Mucosa of descending colon (tissue), 3 donors: ENCODE measurements at regions not wholly inside any gene's neighbourhood (a gene's known extent, or its start where the extent isn't known, plus 50 kb on each side); places are given as distances from the start of the nearest gene placed in this dataset.

ENCODE experiments used
- ATAC-seq: fragments of 200-7000 bp; cut with Tn5 transposase; one replicate; pipeline ENCODE4 v1.9.1; 2020; ENCODE audit warnings: mild to moderate bottlenecking, moderate library complexity
- DNase-seq, 3 donors: peaks; one replicate each; pipeline ENCODE4 v3.0.0-alpha.2; 2020
- H3K36me3 ChIP-seq: fragments of 200-600 bp; one replicate; pipeline ENCODE4 v1.8.0; 2021; ENCODE audit warnings: low read depth, mild to moderate bottlenecking
- H3K4me1 ChIP-seq: fragments of 200-600 bp; one replicate; pipeline ENCODE4 v1.8.0; 2021; ENCODE audit warnings: low read depth, mild to moderate bottlenecking
- H3K4me3 ChIP-seq: fragments of 200-600 bp; one replicate; pipeline ENCODE4 v1.8.0; 2021; ENCODE audit warnings: mild to moderate bottlenecking
- H3K9me3 ChIP-seq: fragments of 200-600 bp; one replicate; pipeline ENCODE4 v1.8.0; 2021; ENCODE audit warnings: mild to moderate bottlenecking
- intact Hi-C, 2 donors: fragments of 100-400 bp; cut with DNase I in 1 of 2; cut with micrococcal nuclease in 1 of 2; formaldehyde crosslinking; loops; one replicate each; pipeline versions ENCODE4 v1.11.0 to v1.11.1; 2022; cut with DNase I, micrococcal nuclease
- TF ChIP-seq, protein P1 (sequence below): fragments of 200-600 bp; IDR thresholded peaks from one replicate; pipeline ENCODE4 v1.8.0; 2022; ENCODE audit warnings: antibody characterized with exemption, mild to moderate bottlenecking
- donor health status: DM: no; HTN: no; CAD: no; lungs with moderate emphysema.
- donor health status: DM: no; HTN: no; CAD: no.
- donor health status: DM: no; HTN: yes; CAD: no.

DNA sequence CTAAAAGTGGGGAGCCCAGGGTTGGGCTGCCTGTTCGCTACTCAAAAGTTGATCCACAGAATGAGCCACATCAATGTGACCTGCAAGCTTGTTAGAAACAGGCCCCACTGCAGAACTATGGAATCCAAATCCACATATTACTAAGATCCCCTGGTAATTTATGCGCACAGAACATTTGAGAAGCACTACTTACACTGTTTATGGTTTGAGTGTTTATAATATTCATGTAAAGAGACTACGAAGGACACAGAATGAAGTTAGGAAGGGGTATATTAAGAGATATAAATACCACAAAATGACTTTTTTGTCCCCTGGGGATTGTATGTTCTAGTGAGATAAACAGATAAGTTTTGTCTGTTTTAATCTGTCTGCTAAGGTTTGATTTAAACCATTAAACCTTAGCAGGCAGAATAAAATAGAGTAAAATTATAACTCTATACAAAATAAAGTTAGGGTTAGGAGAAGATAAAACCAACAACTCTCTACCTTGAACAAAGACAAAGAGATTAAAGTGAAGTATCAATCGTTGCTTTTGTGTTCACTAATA lies 666.9 kb upstream of the SOX9 start:
- no peaks in the 10 kb centered on the region for H3K36me3 ChIP-seq
- DNase-seq, result no peak
- ATAC-seq, result no peak
- H3K4me1 ChIP-seq, result no peaks in the 10 kb centered on the region
- TF ChIP-seq, protein P1, sequence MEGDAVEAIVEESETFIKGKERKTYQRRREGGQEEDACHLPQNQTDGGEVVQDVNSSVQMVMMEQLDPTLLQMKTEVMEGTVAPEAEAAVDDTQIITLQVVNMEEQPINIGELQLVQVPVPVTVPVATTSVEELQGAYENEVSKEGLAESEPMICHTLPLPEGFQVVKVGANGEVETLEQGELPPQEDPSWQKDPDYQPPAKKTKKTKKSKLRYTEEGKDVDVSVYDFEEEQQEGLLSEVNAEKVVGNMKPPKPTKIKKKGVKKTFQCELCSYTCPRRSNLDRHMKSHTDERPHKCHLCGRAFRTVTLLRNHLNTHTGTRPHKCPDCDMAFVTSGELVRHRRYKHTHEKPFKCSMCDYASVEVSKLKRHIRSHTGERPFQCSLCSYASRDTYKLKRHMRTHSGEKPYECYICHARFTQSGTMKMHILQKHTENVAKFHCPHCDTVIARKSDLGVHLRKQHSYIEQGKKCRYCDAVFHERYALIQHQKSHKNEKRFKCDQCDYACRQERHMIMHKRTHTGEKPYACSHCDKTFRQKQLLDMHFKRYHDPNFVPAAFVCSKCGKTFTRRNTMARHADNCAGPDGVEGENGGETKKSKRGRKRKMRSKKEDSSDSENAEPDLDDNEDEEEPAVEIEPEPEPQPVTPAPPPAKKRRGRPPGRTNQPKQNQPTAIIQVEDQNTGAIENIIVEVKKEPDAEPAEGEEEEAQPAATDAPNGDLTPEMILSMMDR, result no peak
- no peak overlapping the region for H3K4me3 ChIP-seq
- intact Hi-C loops, result no loop called here
- H3K9me3 ChIP-seq, result no peaks in the 10 kb centered on the region

DNA sequence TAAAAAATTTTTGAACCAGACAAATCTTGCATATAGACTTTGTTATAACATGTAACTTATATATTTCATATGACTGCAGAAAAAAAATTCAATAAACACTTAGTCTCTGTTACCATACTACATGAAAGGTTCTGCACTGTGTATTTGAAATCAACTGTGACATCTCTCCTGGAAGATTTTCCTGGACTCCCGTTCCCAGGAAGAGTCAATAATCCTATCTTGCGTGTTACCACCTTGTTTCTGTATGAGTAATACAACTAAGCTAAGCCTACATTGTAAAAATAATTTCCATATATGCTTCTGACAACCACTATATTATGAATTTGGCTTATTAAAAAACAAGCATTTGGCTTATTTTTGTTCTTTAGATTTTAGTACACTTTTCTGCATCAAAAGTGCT lies 665.6 kb upstream of the SOX9 start:
- no peaks in the 10 kb centered on the region for H3K9me3 ChIP-seq
- TF ChIP-seq, protein P1, result no peak
- ATAC-seq (no peak), DNase-seq (no peak)
- H3K4me1 ChIP-seq, result no peaks in the 10 kb centered on the region
- H3K4me3 ChIP-seq, result no peak overlapping the region
- intact Hi-C loops, result no loop called here
- H3K36me3 ChIP-seq, result no peaks in the 10 kb centered on the region

- Histone ChIP-seq H3K36me3 (no peaks in the 10 kb centered on the region), H3K4me3 (no peak overlapping the region), H3K9me3 (no peaks in the 10 kb centered on the region), H3K4me1 (no peaks in the 10 kb centered on the region)
- intact Hi-C loops, result no loop called here
- ATAC-seq, result no peak
- no peak for DNase-seq
- TF ChIP-seq, protein P1, result no peak
Observed at GRCh38 chr17:71458322-71458721, 662.5 kb upstream of the SOX9 start.

GRCh38 chr17:71460943-71461342 lies 659.9 kb upstream of the SOX9 start:
- intact Hi-C loops, result no loop called here

DNA sequence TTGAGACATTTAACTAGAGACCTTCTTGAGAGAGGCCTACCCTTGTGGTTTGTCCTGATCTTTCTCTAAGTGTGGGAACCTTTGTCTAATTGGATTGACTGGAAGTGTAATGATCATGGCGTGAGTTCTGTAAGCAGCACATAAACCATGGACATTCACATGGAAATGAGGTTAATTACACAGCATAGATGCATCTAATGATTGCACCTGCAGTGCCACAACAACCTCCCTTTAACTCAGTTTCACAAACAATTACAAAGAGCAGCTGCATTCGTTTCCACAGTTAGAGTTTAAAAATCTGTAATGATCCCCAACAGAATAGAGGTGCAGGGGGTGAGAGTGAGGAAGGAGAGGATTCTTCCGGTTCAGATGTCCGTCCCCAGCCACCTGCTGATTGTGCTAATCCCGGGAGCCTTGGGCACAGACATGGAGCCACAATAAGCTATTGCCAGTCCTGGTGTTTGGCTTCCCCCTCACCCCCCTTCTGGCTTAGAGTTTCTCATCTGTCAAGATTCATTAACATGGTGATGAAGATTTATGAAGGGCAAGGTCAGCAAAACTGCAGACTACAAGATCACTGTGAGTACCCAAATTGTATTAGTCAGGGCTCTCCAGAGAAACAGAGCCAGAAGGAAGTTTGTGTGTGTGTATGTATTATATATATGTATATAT lies 659.2 kb upstream of the SOX9 start:
- no peak overlapping the region for H3K4me3 ChIP-seq
- ATAC-seq, result no peak
- intact Hi-C loops, result no loop called here
- no peaks in the 10 kb centered on the region for H3K4me1 ChIP-seq
- TF ChIP-seq, protein P1, result no peak
- no peaks in the 10 kb centered on the region for H3K36me3 ChIP-seq
- DNase-seq, result no peak
- H3K9me3 ChIP-seq, result no peaks in the 10 kb centered on the region

More at GRCh38 chr17:71460943-71461342, 659.9 kb upstream of the SOX9 start:
- H3K4me1 ChIP-seq, result no peaks in the 10 kb centered on the region
- DNase-seq (peak in 2 of 3 donors; percentile 41 to 80), ATAC-seq (no peak)
- H3K9me3 ChIP-seq, result no peaks in the 10 kb centered on the region
- TF ChIP-seq, protein P1, result no peak
- no peaks in the 10 kb centered on the region for H3K36me3 ChIP-seq
- no peak overlapping the region for H3K4me3 ChIP-seq
